Esophagus squamous epithelium (tissue), 5 donors: ENCODE measurements at regions not wholly inside any gene's neighbourhood (a gene's known extent, or its start where the extent isn't known, plus 50 kb on each side); places are given as distances from the start of the nearest gene placed in this dataset.

Experiments used
- DNase-seq: peaks from one replicate; lab custom pipeline; 2025; lab: John Stamatoyannopoulos, UW
- H3K27ac ChIP-seq, 4 donors: fragments of 200-600 bp; sonication (generic); one replicate each; pipeline ENCODE4 v1.5.1; 2016 to 2019; ENCODE audit warnings: mild to moderate bottlenecking in 1 of 4
- H3K27me3 ChIP-seq, 4 donors: fragments of 200-600 bp; sonication (generic); 1 replicate in 3 of 4; 2 replicates in 1 of 4; pipeline versions ENCODE4 v1.5.1 to v1.6.0; 2017 to 2021; ENCODE audit warnings: antibody characterized with exemption in 1 of 4
- H3K36me3 ChIP-seq, 3 donors: fragments of 200-600 bp; sonication (generic); one replicate each; pipeline ENCODE4 v1.5.1; 2016 to 2019
- H3K4me1 ChIP-seq, 3 donors: fragments of 200-600 bp; sonication (generic); one replicate each; pipeline ENCODE4 v1.5.1; 2017 to 2019
- H3K4me3 ChIP-seq, 4 donors: fragments of 200-600 bp; sonication (generic); 1 replicate in 3 of 4; 2 replicates in 1 of 4; pipeline ENCODE4 v1.5.1; 2016 to 2019; ENCODE audit warnings: mild to moderate bottlenecking in 2 of 4, moderate library complexity in 1 of 4
- H3K9me3 ChIP-seq, 3 donors: fragments of 200-600 bp; sonication (generic); one replicate each; pipeline ENCODE4 v1.5.1; 2016 to 2019
- CTCF ChIP-seq, 6 experiments: fragments of 450-650 bp in 4 of 6; fragments of 200-600 bp in 2 of 6; sonication (generic) in 2 of 6; IDR thresholded peaks; one replicate each; pipeline ENCODE4 v1.5.1; 2016 to 2019; ENCODE audit warnings: antibody characterized with exemption in 6 of 6, mild to moderate bottlenecking in 4 of 6, moderate library complexity in 4 of 6
- POLR2A ChIP-seq, 4 donors: fragments of 450-650 bp; IDR thresholded peaks; one replicate each; pipeline ENCODE4 v1.6.1; 2017; ENCODE audit warnings: antibody characterized with exemption in 4 of 4, mild to moderate bottlenecking in 4 of 4, moderate library complexity in 3 of 4
- WGBS, 2 donors: methylation state at CpG; one replicate each; pipeline ENCODE4 v1.1.5; 2018; 5-methylcytosine and 5-hydroxymethylcytosine counted together
- intact Hi-C: fragments of 100-400 bp; cut with DNase I; formaldehyde crosslinking; loops from one replicate; pipeline ENCODE4 v1.15.0; 2022
- donor health status: DM: yes; HTN: yes; CAD: no.

- Histone ChIP-seq H3K4me1 (peaks cover 0 to 4% (median 0%) of the 10 kb centered on the region in 3 donors), H3K36me3 (no peaks in the 10 kb centered on the region), H3K9me3 (no peaks in the 10 kb centered on the region), H3K27ac (no peak overlapping the region), H3K27me3 (no peaks in the 10 kb centered on the region), H3K4me3 (no peak overlapping the region)
- DNase-seq = no peak
- 75 to 89% methylated on average over 2 of the region's 2 CpGs for WGBS, 2 donors
- intact Hi-C loops = no loop called here
- no peak for TF ChIP-seq CTCF (IDR thresholded peaks at IDR 0.05)
- TF ChIP-seq POLR2A (IDR thresholded peaks at IDR 0.05) = no peak
These were observed 84.4 kb upstream of the SYPL1 start for GRCh38 chr7:106196460-106197021.

DNA sequence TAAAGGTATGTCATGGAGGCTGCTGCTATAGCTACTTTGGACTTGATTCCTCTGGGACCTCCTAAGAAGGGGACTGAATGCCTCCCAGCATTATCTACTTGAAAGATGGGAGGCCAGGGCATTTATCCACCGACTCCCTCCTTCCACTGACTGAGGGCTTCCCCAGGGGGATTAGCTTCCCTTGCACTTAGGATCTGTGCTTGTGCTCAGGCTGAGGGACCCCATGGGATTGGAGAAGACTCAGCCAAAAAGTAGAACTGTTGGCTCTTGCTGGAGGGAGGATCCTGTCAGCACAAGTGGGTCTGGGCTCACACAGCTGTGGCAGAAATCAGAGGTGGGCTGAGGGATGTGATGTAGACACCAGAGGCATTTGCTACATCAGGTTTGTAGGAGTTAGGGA, 81.5 kb upstream of the SYPL1 start:
- intact Hi-C loops = no loop called here

DNA sequence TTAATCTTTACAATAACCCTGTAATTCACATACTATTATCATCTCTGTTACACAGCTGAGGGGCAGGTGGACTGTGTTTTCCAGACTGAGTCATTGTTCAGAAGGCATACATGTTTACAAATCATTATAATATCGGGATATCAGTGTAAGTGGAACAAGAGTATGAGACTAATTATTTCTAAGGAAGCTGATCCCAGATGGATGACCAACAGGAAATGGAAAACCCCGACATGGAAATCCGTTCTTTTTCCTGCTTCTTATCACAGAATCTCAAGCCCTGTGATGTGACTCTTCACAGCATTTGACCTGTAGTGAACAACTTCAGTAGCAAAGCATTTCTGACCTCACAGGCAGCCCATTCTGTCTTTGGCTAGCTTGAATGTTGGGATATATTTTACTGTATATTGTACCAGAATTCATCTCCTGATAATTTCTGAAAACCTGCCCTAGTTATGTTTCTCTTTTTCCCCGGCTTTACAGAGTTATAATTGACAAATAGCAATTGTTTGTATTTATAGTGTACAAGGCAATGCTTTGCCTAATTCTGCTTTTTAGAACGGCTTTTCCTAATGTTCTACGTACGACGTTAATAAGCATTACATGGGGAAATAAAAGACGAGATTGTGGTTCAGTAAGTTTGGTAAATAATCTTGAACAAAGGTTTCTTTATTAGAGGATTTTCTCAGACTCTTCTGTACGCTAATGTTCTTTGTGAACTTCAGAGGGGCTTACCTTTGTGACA, 78.6 kb upstream of the SYPL1 start:
- Histone ChIP-seq H3K36me3 (no peaks in the 10 kb centered on the region), H3K4me3 (no peak overlapping the region), H3K9me3 (no peaks in the 10 kb centered on the region), H3K4me1 (no peaks in the 10 kb centered on the region), H3K27ac (no peak overlapping the region), H3K27me3 (no peaks in the 10 kb centered on the region)
- TF ChIP-seq CTCF (IDR thresholded peaks at IDR 0.05) = no peak
- TF ChIP-seq POLR2A (IDR thresholded peaks at IDR 0.05) = no peak
- DNase-seq = no peak
- intact Hi-C loops = no loop called here
- WGBS, 2 donors = 71 to 73% methylated on average over 10 of the region's 10 CpGs

More for the DNA sequence above, 81.5 kb upstream of the SYPL1 start:
- no peaks in the 10 kb centered on the region for H3K36me3 ChIP-seq
- no peaks in the 10 kb centered on the region for H3K27me3 ChIP-seq
- H3K27ac ChIP-seq = no peak overlapping the region
- H3K9me3 ChIP-seq = no peaks in the 10 kb centered on the region
- DNase-seq = no peak
- 89% methylated on average over 1 of the region's 1 CpG; no CpG with 5 or more reads in 1 of the 2 donors for WGBS, 2 donors
- no peak overlapping the region for H3K4me3 ChIP-seq
- H3K4me1 ChIP-seq = peaks cover 0 to 4% (median 0%) of the 10 kb centered on the region in 3 donors
- TF ChIP-seq CTCF (IDR thresholded peaks at IDR 0.05) (no peak), POLR2A (IDR thresholded peaks at IDR 0.05) (no peak)

DNA sequence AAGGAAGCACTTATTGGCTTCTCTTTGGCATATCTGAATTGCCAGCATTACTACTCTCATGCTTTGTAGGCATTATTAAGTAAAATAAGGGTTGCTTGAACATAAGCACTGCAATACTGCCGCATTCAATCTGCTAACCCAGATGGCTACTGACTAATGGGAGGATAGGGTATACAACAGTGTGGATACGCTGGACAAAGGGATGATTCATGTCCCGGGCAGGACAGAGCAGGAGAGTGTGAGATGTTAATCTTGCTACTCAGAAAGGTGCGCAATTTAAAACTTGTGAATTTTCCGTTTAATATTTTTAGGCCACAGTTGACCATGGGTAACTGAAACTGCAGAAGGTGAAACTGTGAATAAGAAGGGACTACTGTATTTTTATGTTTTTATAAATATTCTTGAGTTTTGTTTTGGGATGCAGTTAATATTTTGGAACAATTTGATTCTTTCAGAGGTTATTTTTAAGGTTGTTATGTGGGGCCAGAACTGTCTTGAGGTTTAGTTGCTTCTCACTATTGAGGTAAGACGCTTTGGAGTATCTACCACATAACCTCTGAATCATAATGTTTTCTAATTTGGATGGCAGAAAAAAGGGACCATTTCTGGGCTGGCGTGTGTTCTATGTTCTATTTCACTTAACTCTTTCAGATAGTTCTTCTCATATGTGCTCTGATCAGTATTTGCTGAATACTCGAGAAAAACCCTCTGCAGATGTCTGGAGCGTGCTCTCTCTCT, 75.7 kb upstream of the SYPL1 start:
- DNase-seq = no peak
- Histone ChIP-seq H3K9me3 (no peaks in the 10 kb centered on the region), H3K36me3 (no peaks in the 10 kb centered on the region), H3K4me3 (no peak overlapping the region), H3K4me1 (no peaks in the 10 kb centered on the region), H3K27ac (no peak overlapping the region), H3K27me3 (no peaks in the 10 kb centered on the region)
- intact Hi-C loops = no loop called here
- TF ChIP-seq POLR2A (IDR thresholded peaks at IDR 0.05) (no peak), CTCF (IDR thresholded peaks at IDR 0.05) (no peak)
- 74 to 77% methylated on average over 9 of the region's 9 CpGs for WGBS, 2 donors

DNA sequence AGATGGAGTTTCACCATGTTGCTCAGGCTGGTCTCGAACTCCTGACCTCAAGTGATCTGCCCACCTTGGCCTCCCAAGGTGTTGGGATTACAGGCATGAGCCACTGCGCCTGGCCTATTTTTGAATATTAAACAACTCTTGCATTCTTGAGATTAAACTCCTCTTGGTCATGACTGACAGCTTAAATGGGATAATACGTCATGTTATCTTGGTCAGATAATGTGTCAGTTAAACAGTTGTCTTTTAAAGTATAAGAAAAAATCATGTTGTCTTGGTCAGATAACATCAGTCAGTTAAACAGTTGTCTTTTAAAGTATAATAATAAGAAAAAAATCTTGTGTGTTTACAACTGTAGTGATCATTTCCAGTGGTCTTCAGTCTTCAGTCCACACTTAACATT, 73.6 kb upstream of the SYPL1 start:
- Histone ChIP-seq H3K4me1 (peaks cover 0 to 2% (median 0%) of the 10 kb centered on the region in 3 donors), H3K4me3 (no peak overlapping the region), H3K27me3 (no peaks in the 10 kb centered on the region), H3K36me3 (no peaks in the 10 kb centered on the region), H3K9me3 (no peaks in the 10 kb centered on the region), H3K27ac (no peak overlapping the region)
- intact Hi-C loops = no loop called here
- 87 to 97% methylated on average over 3 of the region's 3 CpGs for WGBS, 2 donors
- DNase-seq = no peak
- TF ChIP-seq CTCF (IDR thresholded peaks at IDR 0.05) (no peak), POLR2A (IDR thresholded peaks at IDR 0.05) (no peak)
